ENCODE measurements at regions not wholly inside any gene's neighbourhood (a gene's known extent, or its start where the extent isn't known, plus 50 kb on each side); places are given as distances from the start of the nearest gene placed in this dataset.

DNA sequence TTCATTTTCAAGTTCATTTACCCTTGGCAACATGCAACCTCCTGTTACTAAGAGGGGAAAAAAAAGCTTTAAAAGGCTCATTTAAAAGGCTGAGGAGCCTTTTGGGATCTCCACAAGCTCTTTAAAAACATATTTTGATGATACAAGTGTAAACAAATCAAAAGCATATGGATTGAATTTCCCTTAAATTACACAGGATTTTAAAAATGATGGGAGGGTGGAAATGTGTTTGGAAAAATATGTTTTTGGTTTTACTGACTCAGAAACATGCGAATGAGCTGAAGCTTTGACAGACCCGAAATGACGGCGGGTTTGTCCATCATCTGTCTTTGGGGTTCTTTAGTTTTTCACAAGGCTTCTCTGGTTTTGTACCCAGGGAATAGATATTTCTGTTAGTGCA is 180.6 kb upstream of the CCDC68 start:
- no peaks in the 10 kb centered on the region for H3K9me3 ChIP-seq (replicated peaks in 1 of 2; ENCODE audit: control insufficient read depth in 1 of 2, insufficient read depth in 1 of 2, low read length in 2 of 2)
- Mint-ChIP-seq H3K27ac (peak overlapping the region in 1 of 7 donors; percentile 54), H3K36me3 (no peaks in the 10 kb centered on the region), H3K27me3 (ENCODE audit: low read depth in 3 of 3) (peaks cover 0 to 2% (median 2%) of the 10 kb centered on the region in 3 donors), H3K4me3 (no peak overlapping the region), H3K9me3 (peaks cover 0 to 3% (median 0%) of the 10 kb centered on the region in 7 donors), H3K4me1 (no peaks in the 10 kb centered on the region)
- no peaks in the 10 kb centered on the region for H3K27me3 ChIP-seq (ENCODE audit: control insufficient read depth in 2 of 2, insufficient read depth in 2 of 2, low read length in 2 of 2)
- no peaks in the 10 kb centered on the region for H3K36me3 ChIP-seq (replicated peaks in 1 of 2; ENCODE audit: control insufficient read depth in 1 of 2, insufficient read depth in 2 of 2, low read length in 2 of 2)
- intact Hi-C loops (cut with micrococcal nuclease) = no loop called here
- TF ChIP-seq CTCF (IDR thresholded peaks at IDR 0.05) = no peak
- no peak for DNase-seq
- H3K4me2 ChIP-seq (replicated peaks; ENCODE audit: extremely low read depth, low read length, poor library complexity, severe bottlenecking) = no peak overlapping the region
- no peaks in the 10 kb centered on the region for H3K79me2 ChIP-seq (ENCODE audit: insufficient read depth, low read length)
- H4K20me1 ChIP-seq (ENCODE audit: insufficient read depth, low read length) = no peaks in the 10 kb centered on the region
- 100% methylated on average over 2 of the region's 4 CpGs for WGBS (ENCODE audit: insufficient coverage)
- H3K27ac ChIP-seq (ENCODE audit: low read depth in 1 of 2, low read length in 2 of 2) = no peak overlapping the region
- H3K4me3 ChIP-seq (replicated peaks in 1 of 3; ENCODE audit: low read depth in 2 of 3, low read length in 3 of 3) = no peak overlapping the region
- no peaks in the 10 kb centered on the region for H3K4me1 ChIP-seq (ENCODE audit: control insufficient read depth in 1 of 2, insufficient read depth in 2 of 2, low read length in 2 of 2)
- no peak overlapping the region for H3K9ac ChIP-seq (ENCODE audit: insufficient read depth, low read length, poor library complexity, severe bottlenecking)
- no peak overlapping the region for H2AFZ ChIP-seq (ENCODE audit: insufficient read depth, low read depth, low read length, poor library complexity, severe bottlenecking)

GRCh38 chr18:55139307-55139706 is 180.0 kb upstream of the CCDC68 start:
- H3K9me3 ChIP-seq (replicated peaks in 1 of 2; ENCODE audit: control insufficient read depth in 1 of 2, insufficient read depth in 1 of 2, low read length in 2 of 2) = no peaks in the 10 kb centered on the region
- H3K79me2 ChIP-seq (ENCODE audit: insufficient read depth, low read length) = no peaks in the 10 kb centered on the region
- H3K36me3 ChIP-seq (replicated peaks in 1 of 2; ENCODE audit: control insufficient read depth in 1 of 2, insufficient read depth in 2 of 2, low read length in 2 of 2) = no peaks in the 10 kb centered on the region
- no peaks in the 10 kb centered on the region for H3K27me3 ChIP-seq (ENCODE audit: control insufficient read depth in 2 of 2, insufficient read depth in 2 of 2, low read length in 2 of 2)
- no peak overlapping the region for H3K4me3 Mint-ChIP-seq
- intact Hi-C loops (cut with micrococcal nuclease) = no loop called here
- H3K4me1 ChIP-seq (ENCODE audit: control insufficient read depth in 1 of 2, insufficient read depth in 2 of 2, low read length in 2 of 2) = no peaks in the 10 kb centered on the region
- H3K27me3 Mint-ChIP-seq (ENCODE audit: low read depth in 3 of 3) = peaks cover 0 to 2% (median 2%) of the 10 kb centered on the region in 3 donors
- peaks cover 0 to 2% (median 0%) of the 10 kb centered on the region in 7 donors for H3K9me3 Mint-ChIP-seq
- H3K4me3 ChIP-seq (replicated peaks in 1 of 3; ENCODE audit: low read depth in 2 of 3, low read length in 3 of 3) = no peak overlapping the region
- no peak overlapping the region for H3K4me2 ChIP-seq (replicated peaks; ENCODE audit: extremely low read depth, low read length, poor library complexity, severe bottlenecking)
- H3K36me3 Mint-ChIP-seq = no peaks in the 10 kb centered on the region
- no peaks in the 10 kb centered on the region for H3K4me1 Mint-ChIP-seq
- H3K9ac ChIP-seq (ENCODE audit: insufficient read depth, low read length, poor library complexity, severe bottlenecking) = no peak overlapping the region
- H3K27ac ChIP-seq (ENCODE audit: low read depth in 1 of 2, low read length in 2 of 2) = no peak overlapping the region
- no peaks in the 10 kb centered on the region for H4K20me1 ChIP-seq (ENCODE audit: insufficient read depth, low read length)
- H2AFZ ChIP-seq (ENCODE audit: insufficient read depth, low read depth, low read length, poor library complexity, severe bottlenecking) = no peak overlapping the region
- H3K27ac Mint-ChIP-seq = no peak overlapping the region
- no peak for DNase-seq
- no peak for TF ChIP-seq CTCF (IDR thresholded peaks at IDR 0.05)

All from CD14-positive monocyte (primary cell).